H9 (cell line): ENCODE measurements at regions not wholly inside any gene's neighbourhood (a gene's known extent, or its start where the extent isn't known, plus 50 kb on each side); places are given as distances from the start of the nearest gene placed in this dataset.
"Not testable (repeated sequence)": the region's sequence is repeated elsewhere in the genome, so short reads cannot be mapped to it uniquely, and the experiment has no call there.

ENCODE experiments used
- DNase-seq: peaks from one replicate; pipeline ENCODE4 v3.0.0-alpha.2; 2017
- H2AFZ ChIP-seq: one replicate; pipeline ENCODE4 v1.6.1; 2013; ENCODE audit warnings: mild to moderate bottlenecking, low read length, control low read depth, moderate library complexity
- H2AK5ac ChIP-seq: 2 replicates; pipeline ENCODE4 v1.6.1; 2013; ENCODE audit warnings: low read length, control low read depth, mixed read lengths; ENCODE audit not compliant: insufficient read length
- H2BK120ac ChIP-seq: one replicate; pipeline ENCODE4 v1.6.1; 2013; ENCODE audit warnings: low read depth, mild to moderate bottlenecking, low read length, control low read depth, inconsistent platforms; ENCODE audit not compliant: poor library complexity, severe bottlenecking
- H2BK12ac ChIP-seq: 2 replicates; pipeline ENCODE4 v1.6.1; 2013; ENCODE audit warnings: low read length, control low read depth, mixed read lengths, low read depth; ENCODE audit not compliant: insufficient read length
- H2BK15ac ChIP-seq: 2 replicates; pipeline ENCODE4 v1.6.1; 2013; ENCODE audit warnings: low read depth, low read length, control low read depth
- H2BK20ac ChIP-seq: one replicate; pipeline ENCODE4 v1.6.1; 2013; ENCODE audit warnings: low read depth, mild to moderate bottlenecking, low read length, control low read depth, inconsistent platforms; ENCODE audit not compliant: poor library complexity, severe bottlenecking
- H2BK5ac ChIP-seq: 2 replicates; pipeline ENCODE4 v1.6.1; 2013; ENCODE audit warnings: low read length, control low read depth, mixed read lengths; ENCODE audit not compliant: insufficient read length
- H3K14ac ChIP-seq: 2 replicates; pipeline ENCODE4 v1.6.1; 2013; ENCODE audit warnings: low read length, control low read depth; ENCODE audit not compliant: insufficient read depth
- H3K18ac ChIP-seq: 2 replicates; pipeline ENCODE4 v1.6.1; 2013; ENCODE audit warnings: low read depth, mild to moderate bottlenecking, mixed read lengths, low read length, control low read depth; ENCODE audit not compliant: insufficient read length
- H3K23ac ChIP-seq: 2 replicates; pipeline ENCODE4 v1.6.1; 2013; ENCODE audit warnings: low read length, control low read depth, mixed read lengths, low read depth; ENCODE audit not compliant: insufficient read length
- H3K23me2 ChIP-seq: 2 replicates; pipeline ENCODE4 v1.6.1; 2013; ENCODE audit warnings: low read depth, mild to moderate bottlenecking, mixed read lengths, low read length, control low read depth; ENCODE audit not compliant: insufficient read length, poor library complexity, severe bottlenecking
- H3K27ac ChIP-seq: 2 replicates; pipeline ENCODE4 v1.5.1; 2013; ENCODE audit warnings: low read length, control low read depth, mixed read lengths, low read depth; ENCODE audit not compliant: insufficient read length
- H3K27me3 ChIP-seq: 2 replicates; pipeline ENCODE4 v1.6.1; 2013; ENCODE audit warnings: low read length, control low read depth, inconsistent platforms; ENCODE audit not compliant: insufficient read depth
- H3K4ac ChIP-seq: 2 replicates; pipeline ENCODE4 v1.6.1; 2013; ENCODE audit warnings: low read depth, mild to moderate bottlenecking, control low read depth, inconsistent platforms, low read length, moderate library complexity
- H3K4me1 ChIP-seq: 2 replicates; pipeline ENCODE4 v1.6.1; 2013; ENCODE audit warnings: low read length, control low read depth, inconsistent platforms; ENCODE audit not compliant: insufficient read depth
- H3K4me2 ChIP-seq: 2 replicates; pipeline ENCODE4 v1.6.1; 2013; ENCODE audit warnings: low read length, control low read depth, mixed read lengths; ENCODE audit not compliant: insufficient read length, insufficient read depth
- H3K56ac ChIP-seq: 2 replicates; pipeline ENCODE4 v1.6.1; 2013; ENCODE audit warnings: low read depth, mild to moderate bottlenecking, mixed read lengths, low read length, control low read depth; ENCODE audit not compliant: insufficient read length
- H3K79me1 ChIP-seq: 2 replicates; pipeline ENCODE4 v1.6.1; 2013; ENCODE audit warnings: low read depth, mild to moderate bottlenecking, moderate library complexity, low read length, control low read depth, inconsistent platforms; ENCODE audit not compliant: insufficient read depth, poor library complexity, severe bottlenecking
- H3K79me2 ChIP-seq: 2 replicates; pipeline ENCODE4 v1.6.1; 2013; ENCODE audit warnings: low read length, control low read depth, inconsistent platforms; ENCODE audit not compliant: insufficient read depth
- H3K9ac ChIP-seq: 2 replicates; pipeline ENCODE4 v1.6.1; 2013; ENCODE audit warnings: low read length, control low read depth, mixed read lengths; ENCODE audit not compliant: insufficient read length; ENCODE audit errors: extremely low read depth
- H3K9me3 ChIP-seq: one replicate; pipeline ENCODE4 v1.6.1; 2013; ENCODE audit warnings: low read depth, low read length, inconsistent platforms; ENCODE audit not compliant: control insufficient read depth
- H3T11ph ChIP-seq: one replicate; pipeline ENCODE4 v1.6.1; 2013; ENCODE audit warnings: mild to moderate bottlenecking, low read length, control low read depth, inconsistent platforms
- H4K20me1 ChIP-seq: one replicate; pipeline ENCODE4 v1.6.1; 2013; ENCODE audit not compliant: control insufficient read depth, insufficient read length, insufficient read depth
- H4K5ac ChIP-seq: 2 replicates; pipeline ENCODE4 v1.6.1; 2013; ENCODE audit warnings: low read depth, mild to moderate bottlenecking, mixed read lengths, low read length, control low read depth; ENCODE audit not compliant: insufficient read length
- H4K8ac ChIP-seq: replicated peaks from 2 replicates; pipeline ENCODE4 v1.6.1; 2013; ENCODE audit warnings: low read length, control low read depth, mixed read lengths, low read depth; ENCODE audit not compliant: insufficient read length
- H4K91ac ChIP-seq: 2 replicates; pipeline ENCODE4 v1.6.1; 2013; ENCODE audit warnings: low read depth, mild to moderate bottlenecking, moderate library complexity, mixed read lengths, low read length, control low read depth; ENCODE audit not compliant: insufficient read length
- H3K27ac Mint-ChIP-seq, 3 experiments: 2 replicates in 2 of 3; 3 replicates in 1 of 3; pipeline ENCODE4 v1.8.0; 2020 to 2021; ENCODE audit warnings: mixed read lengths in 3 of 3, mild to moderate bottlenecking in 1 of 3, moderate library complexity in 1 of 3
- H3K27me3 Mint-ChIP-seq: 2 replicates; pipeline ENCODE4 v1.8.0; 2021; ENCODE audit warnings: low read depth, mild to moderate bottlenecking, moderate library complexity, mixed read lengths
- H3K36me3 Mint-ChIP-seq, 3 experiments: 2 replicates in 2 of 3; 3 replicates in 1 of 3; pipeline ENCODE4 v1.8.0; 2020 to 2021; ENCODE audit warnings: low read depth in 3 of 3, mixed read lengths in 3 of 3; ENCODE audit not compliant: insufficient read depth in 1 of 3
- H3K4me1 Mint-ChIP-seq, 2 experiments: 2 replicates each; pipeline ENCODE4 v1.8.0; 2020; ENCODE audit warnings: mixed read lengths in 2 of 2
- H3K4me3 Mint-ChIP-seq, 2 experiments: 2 replicates in 1 of 2; 3 replicates in 1 of 2; pipeline ENCODE4 v1.8.0; 2020 to 2021; ENCODE audit warnings: mild to moderate bottlenecking in 2 of 2, mixed read lengths in 2 of 2, moderate library complexity in 1 of 2
- H3K9me3 Mint-ChIP-seq, 2 experiments: 2 replicates in 1 of 2; 3 replicates in 1 of 2; pipeline ENCODE4 v1.8.0; 2020; ENCODE audit warnings: mild to moderate bottlenecking in 2 of 2, mixed read lengths in 2 of 2, moderate library complexity in 1 of 2
- CTCF ChIP-seq: fragments of 200-600 bp; sonication (generic); conservative IDR thresholded peaks from 3 replicates; pipeline ENCODE4 v1.8.0; 2021; ENCODE audit warnings: antibody characterized with exemption, mild to moderate bottlenecking
- WGBS: extraction: QIAGEN DNeasy Blood & Tissue Kit; methylation state at CpG from one replicate; pipeline ENCODE4 v1.1.7; 2013; ENCODE audit warnings: missing lambda C conversion rate, low lambda C conversion rate, mixed read lengths; ENCODE audit not compliant: insufficient read length; ENCODE audit errors: extremely low coverage; 5-methylcytosine and 5-hydroxymethylcytosine counted together

GRCh38 chr1:98110674-98111073, 189.8 kb upstream of the DPYD start:
- Histone ChIP-seq H2BK12ac (no peak overlapping the region), H2AK5ac (no peak overlapping the region), H3K14ac (no peak overlapping the region), H3K4ac (no peak overlapping the region), H3K23me2 (no peaks in the 10 kb centered on the region), H3K9me3 (no peaks in the 10 kb centered on the region), H3K79me2 (no peaks in the 10 kb centered on the region), H3K4me1 (no peaks in the 10 kb centered on the region), H4K91ac (no peak overlapping the region), H3K18ac (no peak overlapping the region), H3K56ac (no peak overlapping the region), H3T11ph (no peak overlapping the region), H4K20me1 (no peaks in the 10 kb centered on the region), H3K4me2 (no peak overlapping the region), H4K5ac (no peak overlapping the region), H3K9ac (no peak overlapping the region), H2BK20ac (no peak overlapping the region), H2BK120ac (no peak overlapping the region), H2BK15ac (no peak overlapping the region), H3K27me3 (no peaks in the 10 kb centered on the region), H3K79me1 (no peaks in the 10 kb centered on the region), H3K27ac (no peak overlapping the region), H3K23ac (no peak overlapping the region), H2AFZ (no peak overlapping the region), H4K8ac (no peak overlapping the region), H2BK5ac (no peak overlapping the region)
- no peak overlapping the region for H3K27ac Mint-ChIP-seq
- no peak for TF ChIP-seq CTCF
- no peak overlapping the region for H3K4me3 Mint-ChIP-seq
- peaks cover 17 to 18% of the 10 kb centered on the region in 2 experiments for H3K9me3 Mint-ChIP-seq
- no peaks in the 10 kb centered on the region for H3K27me3 Mint-ChIP-seq
- no peak for DNase-seq
- H3K4me1 Mint-ChIP-seq, result no peaks in the 10 kb centered on the region
- peaks cover 4 to 21% (median 4%) of the 10 kb centered on the region in 3 experiments; a peak in 5 of 7 replicates for H3K36me3 Mint-ChIP-seq

DNA sequence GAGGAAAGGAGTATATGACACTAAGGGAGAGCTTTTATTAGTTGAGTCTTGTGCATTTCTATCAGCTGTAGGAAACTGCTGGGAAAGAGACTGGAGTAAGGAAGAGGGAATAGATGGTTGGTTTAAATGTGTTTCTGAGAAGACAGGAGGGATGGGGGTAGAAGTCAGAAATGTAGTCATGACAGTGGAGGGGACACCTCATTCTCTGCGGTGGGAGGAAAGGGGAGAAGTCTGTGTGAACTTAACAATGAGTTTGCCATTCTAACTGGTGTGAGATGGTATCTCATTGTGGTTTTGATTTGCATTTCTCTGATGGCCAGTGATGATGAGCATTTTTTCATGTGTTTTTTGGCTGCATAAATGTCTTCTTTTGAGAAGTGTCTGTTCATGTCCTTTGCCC, 187.5 kb upstream of the DPYD start:
- not testable (repeated sequence) for H3K27ac Mint-ChIP-seq, H2AFZ ChIP-seq, DNase-seq, H3K23me2 ChIP-seq, H4K91ac ChIP-seq, H3K4me3 Mint-ChIP-seq, H3K23ac ChIP-seq, H3K4me2 ChIP-seq, H3T11ph ChIP-seq, H3K4ac ChIP-seq, H3K79me1 ChIP-seq, H3K27me3 ChIP-seq, H3K4me1 ChIP-seq, H2BK120ac ChIP-seq, H3K9ac ChIP-seq, H2BK15ac ChIP-seq, H4K5ac ChIP-seq, H3K4me1 Mint-ChIP-seq, H2BK5ac ChIP-seq, H2BK12ac ChIP-seq, H3K79me2 ChIP-seq, H3K18ac ChIP-seq, H3K14ac ChIP-seq, H4K20me1 ChIP-seq, H3K27ac ChIP-seq, H4K8ac ChIP-seq, H2AK5ac ChIP-seq, H3K27me3 Mint-ChIP-seq, H3K56ac ChIP-seq, H3K9me3 ChIP-seq, H2BK20ac ChIP-seq
- WGBS, result no CpG with 5 or more reads among the region's 1 CpG
- peaks cover 17 to 18% of the 10 kb centered on the region in 2 experiments for H3K9me3 Mint-ChIP-seq
- H3K36me3 Mint-ChIP-seq, result peaks cover 4 to 21% (median 4%) of the 10 kb centered on the region in 3 experiments; a peak in 5 of 7 replicates
